ENCODE measurements at regions not wholly inside any gene's neighbourhood (a gene's known extent, or its start where the extent isn't known, plus 50 kb on each side); places are given as distances from the start of the nearest gene placed in this dataset.

DNA sequence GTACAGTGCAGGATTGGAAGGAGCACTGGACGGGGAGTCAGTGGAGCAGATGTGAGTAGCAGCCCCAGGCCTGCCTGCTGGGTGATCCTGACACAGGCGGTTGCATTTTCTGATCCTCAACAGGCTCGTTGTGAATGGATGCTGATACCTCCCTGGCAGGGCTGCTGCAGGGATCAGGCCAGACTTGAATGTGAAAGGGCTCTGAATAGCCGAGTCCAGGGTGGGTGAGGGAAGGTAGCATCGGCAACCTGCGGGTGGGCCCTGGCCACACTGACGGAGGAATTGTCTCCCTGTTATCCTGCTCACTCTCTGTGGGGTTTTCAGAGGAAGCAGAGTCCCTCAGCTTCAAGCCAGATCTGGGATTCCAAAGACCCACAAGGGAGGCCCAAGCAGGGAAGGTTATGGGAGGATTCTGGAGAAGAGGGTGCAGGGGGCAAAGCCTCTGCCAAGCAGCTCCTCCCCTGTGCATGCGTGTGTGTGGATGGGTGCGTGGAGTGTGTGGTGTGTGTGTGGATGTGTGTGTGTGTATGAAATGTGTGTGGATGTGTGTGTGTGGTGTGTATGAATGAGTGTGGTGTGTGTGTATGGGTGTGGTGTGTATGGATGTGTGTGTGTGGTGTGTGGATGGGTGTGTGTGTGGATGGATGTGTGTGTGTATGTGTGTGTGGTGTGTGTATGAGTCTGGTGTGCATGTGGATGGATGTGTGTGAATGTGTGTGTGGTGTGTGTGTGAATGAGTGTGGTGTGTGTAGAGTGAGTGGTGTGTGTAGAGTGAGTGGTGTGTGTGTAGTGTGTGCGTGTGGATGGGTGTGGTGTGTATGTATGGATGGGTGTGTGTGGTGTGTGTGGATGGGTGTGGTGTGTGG, 100.3 kb downstream of the UBIAD1 start:
- CTCF ChIA-PET, result no interaction called here
- POLR2A ChIA-PET, result no interaction called here

DNA sequence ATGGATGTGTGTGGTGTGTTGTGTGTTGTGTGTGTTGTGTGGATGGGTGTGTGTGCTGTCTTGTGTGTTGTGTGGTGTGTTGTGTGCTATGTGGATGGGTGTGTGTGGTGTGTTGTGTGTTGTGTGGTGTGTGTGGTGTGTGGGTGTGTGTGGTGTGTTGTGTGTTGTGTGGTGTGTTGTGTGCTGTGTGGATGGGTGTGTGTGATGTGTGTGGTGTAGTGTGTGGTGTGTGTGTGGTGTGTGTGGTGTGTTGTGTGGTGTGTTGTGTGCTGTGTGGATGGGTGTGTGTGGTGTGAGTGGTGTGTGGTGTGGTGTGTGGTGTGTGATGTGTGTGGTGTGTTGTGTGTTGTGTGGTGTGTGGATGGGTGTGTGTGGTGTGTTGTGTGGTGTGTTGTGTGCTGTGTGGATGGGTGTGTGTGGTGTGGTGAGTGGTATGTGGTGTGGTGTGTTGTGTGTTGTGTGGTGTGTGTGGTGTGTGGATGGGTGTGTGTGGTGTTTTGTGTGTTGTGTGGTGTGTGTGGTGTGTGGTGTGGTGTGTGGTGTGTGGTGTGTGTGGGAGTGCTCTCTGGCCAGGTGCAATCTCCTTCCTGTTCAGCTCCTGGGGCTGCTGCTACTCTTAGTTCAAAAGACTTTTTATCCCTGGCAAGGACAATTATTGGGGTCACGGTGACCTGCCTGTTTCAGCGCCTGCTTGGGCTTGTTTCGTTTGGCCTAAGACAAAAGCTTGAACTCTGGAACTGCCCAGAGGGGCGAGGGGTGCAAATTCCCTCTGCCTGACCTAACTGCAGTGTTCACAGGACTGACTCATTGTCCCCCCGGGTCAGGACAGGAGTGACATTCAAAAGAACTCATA, 101.1 kb downstream of the UBIAD1 start:
- POLR2A ChIA-PET, result no interaction called here
- CTCF ChIA-PET, result no interaction called here

DNA sequence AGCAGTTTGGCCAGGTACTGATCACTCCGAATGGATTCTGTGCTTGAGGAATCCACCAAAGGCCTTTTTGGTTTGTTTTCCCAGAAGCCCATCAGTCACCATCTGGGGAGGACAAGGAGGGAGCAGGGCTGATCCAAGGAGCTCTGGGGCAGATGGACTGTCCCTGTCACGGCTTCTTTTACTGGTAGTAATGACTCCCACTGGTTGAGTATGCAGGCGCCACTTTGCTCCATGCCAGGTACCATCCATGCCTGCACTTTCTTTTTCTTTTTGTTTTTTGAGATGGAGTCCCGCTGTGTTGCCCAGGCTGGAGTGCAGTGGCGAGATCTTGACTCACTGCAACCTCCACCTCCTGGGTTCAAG, 101.7 kb downstream of the UBIAD1 start:
- ChIA-PET CTCF (no interaction called here), POLR2A (no interaction called here)

GRCh38 chr1:11377001-11377583, 101.9 kb upstream of the DISP3 start:
- ChIA-PET POLR2A (no interaction called here), CTCF (no interaction called here)

GRCh38 chr1:11377954-11378353, 101.0 kb upstream of the DISP3 start:
- POLR2A ChIA-PET, result no interaction called here
- CTCF ChIA-PET, result no interaction called here

- ChIA-PET CTCF (no interaction called here), POLR2A (no interaction called here)
These were observed 99.1 kb upstream of the DISP3 start for GRCh38 chr1:11379851-11380250.

GRCh38 chr1:11380500-11380899, 98.5 kb upstream of the DISP3 start:
- CTCF ChIA-PET, result no interaction called here

DNA sequence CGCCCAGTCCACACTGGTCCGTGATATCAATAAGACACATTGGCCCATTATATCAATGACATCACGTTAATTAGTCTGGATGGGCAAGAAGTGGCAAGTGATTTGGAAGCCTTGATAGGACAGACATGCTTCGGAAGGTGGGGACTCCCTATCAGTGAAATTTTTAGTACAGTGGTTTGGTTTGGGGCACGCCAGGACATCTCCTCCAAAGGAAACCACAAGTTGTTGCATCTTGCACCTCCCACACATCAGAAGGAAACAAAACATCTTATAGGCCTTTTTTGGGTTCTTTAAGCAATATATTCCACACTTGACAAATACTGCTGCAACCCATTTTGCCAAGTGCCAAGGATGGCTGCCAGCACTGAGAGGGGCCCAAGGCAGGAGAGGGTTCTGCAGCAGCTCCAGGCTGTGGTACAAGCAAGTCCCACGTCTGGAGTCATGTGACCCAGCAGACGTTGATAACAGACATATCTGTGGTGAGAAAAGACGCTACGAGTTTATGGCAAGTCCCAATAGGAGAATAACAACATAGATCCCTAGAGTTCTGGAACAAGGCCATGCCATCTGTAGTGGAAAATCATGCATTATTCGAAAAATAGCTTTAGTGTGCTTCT, 95.3 kb upstream of the DISP3 start:
- POLR2A ChIA-PET, result no interaction called here
- CTCF ChIA-PET, result no interaction called here

More at GRCh38 chr1:11380500-11380899, 98.5 kb upstream of the DISP3 start:
- POLR2A ChIA-PET, result no interaction called here

- CTCF ChIA-PET, result no interaction called here
- POLR2A ChIA-PET, result no interaction called here
These were observed 94.8 kb upstream of the DISP3 start for GRCh38 chr1:11384170-11384554.

GRCh38 chr1:11387829-11388228, 91.1 kb upstream of the DISP3 start:
- ChIA-PET CTCF (no interaction called here), POLR2A (no interaction called here)

- ChIA-PET CTCF (no interaction called here), POLR2A (no interaction called here)
These were observed 90.3 kb upstream of the DISP3 start for GRCh38 chr1:11388617-11389016.

GRCh38 chr1:11391327-11391726, 87.6 kb upstream of the DISP3 start:
- POLR2A ChIA-PET, result no interaction called here
- CTCF ChIA-PET, result no interaction called here

DNA sequence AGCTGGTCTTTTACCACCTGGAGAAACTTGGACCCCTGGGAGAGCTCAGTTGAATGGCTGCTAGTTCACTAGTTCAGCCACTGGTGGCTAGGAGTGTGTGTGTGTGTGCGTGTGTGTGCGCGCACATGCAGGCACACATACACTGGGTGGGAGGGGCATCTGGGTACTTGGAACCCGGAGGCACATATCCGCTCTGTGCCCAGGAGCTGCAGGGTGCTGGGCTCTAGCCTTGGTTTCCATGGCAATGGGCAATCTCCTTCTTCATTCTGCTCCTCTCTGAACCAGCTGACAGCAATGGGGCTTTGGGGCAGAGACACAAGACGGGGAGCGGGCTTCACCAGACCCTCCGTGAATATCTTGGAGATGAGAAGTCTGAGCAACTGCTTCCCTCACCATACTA, 87.1 kb upstream of the DISP3 start:
- ChIA-PET CTCF (no interaction called here), POLR2A (no interaction called here)

- CTCF ChIA-PET, result no interaction called here
- POLR2A ChIA-PET, result no interaction called here
These were observed 84.2 kb upstream of the DISP3 start for GRCh38 chr1:11394592-11395245.

DNA sequence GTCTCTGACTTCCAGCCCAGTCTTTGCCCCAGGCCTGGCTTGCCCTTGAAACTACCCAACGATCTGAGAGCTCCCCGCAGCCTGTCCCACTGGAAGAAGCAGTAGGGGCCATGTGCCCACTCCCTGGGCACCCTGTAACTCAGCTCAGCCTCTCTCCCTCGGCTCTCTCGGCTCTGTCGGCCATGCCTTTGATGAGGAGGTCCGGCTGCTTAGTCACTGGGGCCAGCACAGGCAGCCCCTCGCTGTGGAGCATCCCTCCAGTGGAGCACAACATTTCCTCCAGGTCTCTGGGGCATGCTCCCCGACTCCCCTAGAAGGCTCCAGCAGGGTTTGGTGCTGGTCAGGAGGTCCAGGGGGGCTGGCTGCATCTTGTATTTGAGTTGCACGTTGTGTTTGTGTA, 83.3 kb upstream of the DISP3 start:
- POLR2A ChIA-PET, result no interaction called here
- CTCF ChIA-PET, result no interaction called here

DNA sequence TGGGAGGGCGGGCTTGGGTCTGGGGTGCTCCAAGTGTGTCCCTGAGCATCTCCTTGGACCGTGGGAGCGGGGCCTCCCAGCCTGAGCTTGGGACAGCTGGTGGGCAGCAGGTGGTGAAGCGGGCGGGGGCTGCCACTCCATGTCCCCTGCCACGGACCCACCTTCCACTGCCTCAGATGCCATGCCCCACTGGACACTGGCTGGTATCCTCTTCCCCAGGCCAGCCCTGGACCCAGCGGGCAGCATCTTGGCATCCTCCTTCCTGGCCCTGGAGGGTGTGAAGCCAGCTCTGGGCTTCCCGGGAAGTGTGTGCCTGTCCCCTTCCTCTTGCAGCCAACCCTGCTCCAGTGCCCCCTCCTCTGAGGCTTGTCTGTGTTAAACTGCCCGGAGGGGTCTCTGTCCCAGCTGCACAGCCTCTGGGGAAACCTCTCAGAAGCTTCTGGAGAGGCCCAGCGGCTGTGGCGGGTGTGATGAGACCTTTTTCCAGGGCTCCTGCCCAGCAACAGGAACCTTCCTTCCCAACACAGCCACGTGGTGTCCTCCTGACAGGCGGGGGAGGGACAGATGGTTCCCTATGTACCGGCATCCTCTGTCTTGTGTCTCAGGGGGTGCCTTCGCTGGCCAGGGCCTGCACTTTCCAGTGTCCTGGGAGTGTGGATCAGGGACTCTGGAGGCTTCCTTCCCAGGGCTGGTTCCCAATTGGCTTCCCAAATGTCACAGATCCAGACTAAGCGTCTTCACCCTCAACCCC, 81.6 kb upstream of the DISP3 start:
- ChIA-PET CTCF (no interaction called here), POLR2A (no interaction called here)

DNA sequence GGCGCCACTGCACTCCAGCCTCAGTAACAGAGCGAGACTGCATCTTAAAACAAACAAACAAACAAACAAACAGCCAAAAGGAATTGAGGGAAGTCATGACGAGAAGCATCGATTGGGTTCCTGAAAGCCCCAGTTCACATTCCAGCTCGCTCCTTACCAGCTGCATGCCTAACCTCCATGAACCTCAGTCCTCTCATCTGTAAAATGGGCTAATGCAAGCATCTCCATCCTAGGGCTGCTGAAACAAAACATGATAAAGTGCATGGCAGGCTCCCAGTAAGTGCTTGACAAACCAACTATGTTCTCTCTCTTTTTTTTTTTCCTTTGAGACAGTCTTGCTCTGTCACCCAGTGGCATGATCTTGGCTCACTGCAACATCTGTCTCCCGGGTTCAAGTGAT, 79.7 kb upstream of the DISP3 start:
- CTCF ChIA-PET, result no interaction called here
- POLR2A ChIA-PET, result no interaction called here

DNA sequence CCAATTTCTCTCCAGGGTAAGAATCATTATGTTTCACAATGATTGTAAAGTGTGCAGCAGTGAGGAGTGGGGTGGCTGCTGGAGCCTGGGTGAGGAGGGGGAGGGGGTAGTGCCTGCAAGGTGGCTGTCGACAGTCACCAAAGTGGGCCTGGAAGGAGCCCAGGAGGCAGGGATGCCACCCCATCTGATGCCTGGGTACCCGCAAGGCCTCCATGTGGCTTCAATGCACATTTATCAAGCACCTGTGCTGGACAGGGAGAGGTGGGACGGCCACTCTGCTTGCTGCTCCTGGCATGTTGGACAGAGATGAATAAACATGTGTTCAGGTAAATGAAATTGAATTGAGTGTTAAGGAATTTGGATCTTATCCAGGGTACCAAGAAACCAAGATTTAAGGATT, 78.8 kb upstream of the DISP3 start:
- POLR2A ChIA-PET, result no interaction called here
- CTCF ChIA-PET, result no interaction called here

- ChIA-PET POLR2A (no interaction called here), CTCF (no interaction called here)
These were observed 78.4 kb upstream of the DISP3 start for GRCh38 chr1:11400567-11400966.

DNA sequence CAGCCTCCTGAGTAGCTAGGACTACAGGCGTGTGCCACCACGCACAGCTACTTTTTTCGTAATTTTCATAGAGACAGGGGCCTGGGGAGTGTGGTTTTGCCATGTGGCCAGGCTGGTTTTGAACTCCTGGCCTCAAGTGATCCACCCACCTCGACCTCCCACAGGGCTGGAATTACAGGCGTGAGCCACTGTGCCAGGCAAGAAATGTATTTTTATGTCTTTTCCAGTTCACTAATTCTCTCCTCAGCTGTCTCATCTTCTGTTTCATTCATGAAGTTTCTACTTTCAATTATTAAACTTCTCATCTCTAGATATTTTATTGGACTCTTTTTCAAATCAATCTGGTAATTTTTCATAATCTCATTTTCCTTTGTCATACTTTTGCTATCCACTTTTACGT, 72.1 kb upstream of the DISP3 start:
- POLR2A ChIA-PET, result no interaction called here
- CTCF ChIA-PET, result no interaction called here

All from activated CD8-positive, alpha-beta memory T cell treated with anti-CD3 and anti-CD28 coated beads for 36 hours (primary cell).